Pancreas (tissue), 10 donors: ENCODE measurements at regions not wholly inside any gene's neighbourhood (a gene's known extent, or its start where the extent isn't known, plus 50 kb on each side); places are given as distances from the start of the nearest gene placed in this dataset.

Experiments used
- ATAC-seq, 4 donors: fragments of 200-7000 bp; cut with Tn5 transposase; one replicate each; pipeline versions ENCODE4 v1.8.0 to v1.9.1; 2020; ENCODE audit warnings: mild to moderate bottlenecking in 4 of 4, moderate library complexity in 4 of 4
- DNase-seq, 6 donors: peaks; one replicate each; pipeline ENCODE4 v3.0.0-alpha.2; 2020
- FAIRE-seq: peaks from 2 replicates; lab custom pipeline; 2012; peaks lifted over from hg19 to GRCh38; lab: Jason Lieb, UNC
- H3K27ac ChIP-seq, 4 donors: fragments of 200-600 bp; sonication (generic); 1 replicate in 3 of 4; 2 replicates in 1 of 4; pipeline versions ENCODE4 v1.5.0 to v1.8.0; 2020
- H3K27me3 ChIP-seq, 4 donors: fragments of 200-600 bp; one replicate each; pipeline ENCODE4 v1.8.0; 2021
- H3K36me3 ChIP-seq, 3 donors: fragments of 200-600 bp; sonication (generic) in 1 of 3; one replicate each; pipeline versions ENCODE4 v1.5.0 to v1.8.0; 2020 to 2021
- H3K4me1 ChIP-seq, 3 donors: fragments of 200-600 bp; one replicate each; pipeline ENCODE4 v1.8.0; 2021
- H3K4me3 ChIP-seq, 4 donors: fragments of 200-600 bp; sonication (generic) in 2 of 4; one replicate each; pipeline versions ENCODE4 v1.5.0 to v1.8.0; 2020 to 2021
- H3K9me3 ChIP-seq, 4 donors: fragments of 200-600 bp; one replicate each; pipeline ENCODE4 v1.8.0; 2021
- WGBS, 2 donors: extraction: QIAGEN DNeasy Blood & Tissue Kit; methylation state at CpG; one replicate each; pipeline ENCODE4 v1.1.7; 2013; 5-methylcytosine and 5-hydroxymethylcytosine counted together
- intact Hi-C, 3 donors: fragments of 100-400 bp; cut with DNase I; formaldehyde crosslinking; loops; one replicate each; pipeline versions ENCODE4 v1.11.1 to v1.14.2; 2022
- TF ChIP-seq, protein P1 (sequence below), 4 donors: fragments of 200-600 bp; sonication (generic) in 3 of 4; IDR thresholded peaks; one replicate each; pipeline versions ENCODE4 v1.5.0 to v1.8.0; 2021; ENCODE audit warnings: antibody characterized with exemption in 4 of 4
- donor health status: healthy with polysubstance abuse.
- donor health status: DM: no; HTN: no; CAD: no; lungs with moderate emphysema.
- donor health status: DM: no; HTN: no; CAD: no.
- donor health status: control.
- donor health status: control.
- donor health status: Bipolar disorder and iron deficiency.
- donor health status: DM: yes; HTN: yes; CAD: no.
- donor health status: DM: no; HTN: no; CAD: no.
- donor health status: DM: no; HTN: no; CAD: no.
- donor health status: DM: yes; HTN: yes; CAD: no.

- H3K9me3 ChIP-seq = no peaks in the 10 kb centered on the region
- H3K27ac ChIP-seq = no peak overlapping the region
- H3K4me3 ChIP-seq = no peak overlapping the region
- H3K27me3 ChIP-seq = no peaks in the 10 kb centered on the region
- FAIRE-seq (no peak), ATAC-seq (no peak), DNase-seq (no peak)
- H3K4me1 ChIP-seq = no peaks in the 10 kb centered on the region
- no peaks in the 10 kb centered on the region for H3K36me3 ChIP-seq
- WGBS, 2 donors = 80 to 85% methylated on average over 3 of the region's 3 CpGs
- intact Hi-C loops = no loop called here
- TF ChIP-seq, protein P1, sequence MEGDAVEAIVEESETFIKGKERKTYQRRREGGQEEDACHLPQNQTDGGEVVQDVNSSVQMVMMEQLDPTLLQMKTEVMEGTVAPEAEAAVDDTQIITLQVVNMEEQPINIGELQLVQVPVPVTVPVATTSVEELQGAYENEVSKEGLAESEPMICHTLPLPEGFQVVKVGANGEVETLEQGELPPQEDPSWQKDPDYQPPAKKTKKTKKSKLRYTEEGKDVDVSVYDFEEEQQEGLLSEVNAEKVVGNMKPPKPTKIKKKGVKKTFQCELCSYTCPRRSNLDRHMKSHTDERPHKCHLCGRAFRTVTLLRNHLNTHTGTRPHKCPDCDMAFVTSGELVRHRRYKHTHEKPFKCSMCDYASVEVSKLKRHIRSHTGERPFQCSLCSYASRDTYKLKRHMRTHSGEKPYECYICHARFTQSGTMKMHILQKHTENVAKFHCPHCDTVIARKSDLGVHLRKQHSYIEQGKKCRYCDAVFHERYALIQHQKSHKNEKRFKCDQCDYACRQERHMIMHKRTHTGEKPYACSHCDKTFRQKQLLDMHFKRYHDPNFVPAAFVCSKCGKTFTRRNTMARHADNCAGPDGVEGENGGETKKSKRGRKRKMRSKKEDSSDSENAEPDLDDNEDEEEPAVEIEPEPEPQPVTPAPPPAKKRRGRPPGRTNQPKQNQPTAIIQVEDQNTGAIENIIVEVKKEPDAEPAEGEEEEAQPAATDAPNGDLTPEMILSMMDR (IDR thresholded peaks at IDR 0.05) = no peak
Measured at GRCh38 chr12:85580562-85581168, 255.5 kb downstream of the RASSF9 start.

DNA sequence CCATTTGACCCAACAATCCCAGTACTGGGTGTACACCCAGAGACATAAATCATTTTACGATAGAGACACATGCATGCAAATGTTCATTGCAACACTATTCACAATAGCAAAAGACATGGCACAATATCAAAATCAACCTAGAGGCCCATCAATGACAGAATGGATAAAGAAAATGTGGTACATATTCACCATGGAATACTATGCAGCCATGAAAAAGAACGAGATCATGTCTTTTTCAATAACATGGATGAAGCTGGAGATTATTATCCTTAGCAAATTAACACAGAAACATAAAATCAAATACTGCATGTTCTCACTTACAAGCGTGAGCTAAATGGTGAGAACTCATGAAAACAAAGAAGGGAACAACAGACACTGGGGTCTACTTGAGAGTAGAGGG, 249.1 kb downstream of the RASSF9 start:
- Histone ChIP-seq H3K9me3 (no peaks in the 10 kb centered on the region), H3K4me3 (no peak overlapping the region), H3K36me3 (no peaks in the 10 kb centered on the region), H3K27me3 (no peaks in the 10 kb centered on the region), H3K4me1 (no peaks in the 10 kb centered on the region), H3K27ac (no peak overlapping the region)
- intact Hi-C loops = no loop called here
- DNase-seq (no peak), FAIRE-seq (no peak), ATAC-seq (no peak)
- 86 to 96% methylated on average over 3 of the region's 3 CpGs for WGBS, 2 donors
- TF ChIP-seq, protein P1 (IDR thresholded peaks at IDR 0.05) = no peak

- Histone ChIP-seq H3K36me3 (no peaks in the 10 kb centered on the region), H3K27me3 (no peaks in the 10 kb centered on the region), H3K4me1 (no peaks in the 10 kb centered on the region), H3K4me3 (no peak overlapping the region), H3K27ac (no peak overlapping the region), H3K9me3 (no peaks in the 10 kb centered on the region)
- intact Hi-C loops = no loop called here
- DNase-seq = no peak
- no peak for FAIRE-seq
- 35 to 38% methylated on average over 2 of the region's 2 CpGs for WGBS, 2 donors
- TF ChIP-seq, protein P1 (IDR thresholded peaks at IDR 0.05) = no peak
- ATAC-seq = peak in 1 of 4 donors; percentile 16
Measured at GRCh38 chr12:85588221-85588620, 248.0 kb downstream of the RASSF9 start.

DNA sequence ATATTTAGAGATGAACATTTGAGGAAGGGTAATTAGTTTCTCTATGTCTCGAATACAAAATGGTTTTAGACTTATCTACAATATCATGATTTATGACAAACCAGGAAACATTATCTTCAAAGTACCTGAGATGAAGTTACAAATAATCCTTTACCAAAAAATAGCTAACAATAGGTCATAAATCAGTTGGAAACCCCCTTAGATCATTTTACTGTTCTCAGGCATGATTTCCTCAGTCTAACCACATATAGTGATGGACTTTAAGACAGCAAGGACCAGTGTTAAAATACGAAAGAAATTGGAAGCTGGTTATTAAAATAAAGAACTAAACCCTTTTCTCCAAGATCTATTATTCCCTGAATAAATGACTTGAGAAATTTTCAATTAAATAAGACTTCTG, 235.4 kb downstream of the RASSF9 start:
- TF ChIP-seq, protein P1 (IDR thresholded peaks at IDR 0.05) = no peak
- Histone ChIP-seq H3K27me3 (no peaks in the 10 kb centered on the region), H3K4me1 (no peaks in the 10 kb centered on the region), H3K36me3 (no peaks in the 10 kb centered on the region), H3K9me3 (no peaks in the 10 kb centered on the region), H3K27ac (no peak overlapping the region), H3K4me3 (no peak overlapping the region)
- intact Hi-C loops = no loop called here
- FAIRE-seq = no peak
- no peak for DNase-seq
- no peak for ATAC-seq
- WGBS, 2 donors = 59 to 71% methylated on average over 2 of the region's 2 CpGs

DNA sequence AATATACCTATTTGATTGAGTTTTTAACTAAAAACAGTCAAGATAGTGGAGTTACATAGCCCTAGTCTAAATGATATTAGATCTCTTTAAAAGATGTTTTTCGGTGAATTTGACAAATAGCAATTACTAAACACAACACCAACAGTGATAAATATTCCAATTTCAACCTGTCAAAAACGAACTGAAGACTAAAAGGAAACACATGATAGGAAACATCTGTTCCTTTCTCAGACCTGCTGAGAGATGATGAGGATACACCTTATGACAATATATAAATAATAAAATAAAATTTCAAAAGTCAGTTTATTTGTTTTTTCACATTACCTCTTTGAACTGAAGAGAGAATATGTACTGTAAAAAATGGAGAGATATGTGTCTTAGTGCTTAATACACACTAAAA, 232.7 kb downstream of the RASSF9 start:
- H3K27ac ChIP-seq = no peak overlapping the region
- H3K4me1 ChIP-seq = no peaks in the 10 kb centered on the region
- H3K27me3 ChIP-seq = no peaks in the 10 kb centered on the region
- ATAC-seq (no peak), DNase-seq (no peak), FAIRE-seq (no peak)
- H3K36me3 ChIP-seq = no peaks in the 10 kb centered on the region
- no peaks in the 10 kb centered on the region for H3K9me3 ChIP-seq
- no peak overlapping the region for H3K4me3 ChIP-seq
- TF ChIP-seq, protein P1 (IDR thresholded peaks at IDR 0.05) = no peak
- 45 to 58% methylated on average over 2 of the region's 2 CpGs for WGBS, 2 donors
- intact Hi-C loops = no loop called here
